Pancreas (tissue), 10 donors: ENCODE measurements at regions not wholly inside any gene's neighbourhood (a gene's known extent, or its start where the extent isn't known, plus 50 kb on each side); places are given as distances from the start of the nearest gene placed in this dataset.

Source experiments
- ATAC-seq, 4 donors: fragments of 200-7000 bp; cut with Tn5 transposase; one replicate each; pipeline versions ENCODE4 v1.8.0 to v1.9.1; 2020; ENCODE audit warnings: mild to moderate bottlenecking in 4 of 4, moderate library complexity in 4 of 4
- DNase-seq, 6 donors: peaks; one replicate each; pipeline ENCODE4 v3.0.0-alpha.2; 2020
- FAIRE-seq: peaks from 2 replicates; lab custom pipeline; 2012; peaks lifted over from hg19 to GRCh38; lab: Jason Lieb, UNC
- H3K27ac ChIP-seq, 4 donors: fragments of 200-600 bp; sonication (generic); 1 replicate in 3 of 4; 2 replicates in 1 of 4; pipeline versions ENCODE4 v1.5.0 to v1.8.0; 2020
- H3K27me3 ChIP-seq, 4 donors: fragments of 200-600 bp; one replicate each; pipeline ENCODE4 v1.8.0; 2021
- H3K36me3 ChIP-seq, 3 donors: fragments of 200-600 bp; sonication (generic) in 1 of 3; one replicate each; pipeline versions ENCODE4 v1.5.0 to v1.8.0; 2020 to 2021
- H3K4me1 ChIP-seq, 3 donors: fragments of 200-600 bp; one replicate each; pipeline ENCODE4 v1.8.0; 2021
- H3K4me3 ChIP-seq, 4 donors: fragments of 200-600 bp; sonication (generic) in 2 of 4; one replicate each; pipeline versions ENCODE4 v1.5.0 to v1.8.0; 2020 to 2021
- H3K9me3 ChIP-seq, 4 donors: fragments of 200-600 bp; one replicate each; pipeline ENCODE4 v1.8.0; 2021
- WGBS, 2 donors: extraction: QIAGEN DNeasy Blood & Tissue Kit; methylation state at CpG; one replicate each; pipeline ENCODE4 v1.1.7; 2013; 5-methylcytosine and 5-hydroxymethylcytosine counted together
- intact Hi-C, 3 donors: fragments of 100-400 bp; cut with DNase I; formaldehyde crosslinking; loops; one replicate each; pipeline versions ENCODE4 v1.11.1 to v1.14.2; 2022
- TF ChIP-seq, protein P1 (sequence below), 4 donors: fragments of 200-600 bp; sonication (generic) in 3 of 4; IDR thresholded peaks; one replicate each; pipeline versions ENCODE4 v1.5.0 to v1.8.0; 2021; ENCODE audit warnings: antibody characterized with exemption in 4 of 4
- donor health status: healthy with polysubstance abuse.
- donor health status: DM: no; HTN: no; CAD: no; lungs with moderate emphysema.
- donor health status: DM: no; HTN: no; CAD: no.
- donor health status: control.
- donor health status: control.
- donor health status: Bipolar disorder and iron deficiency.
- donor health status: DM: yes; HTN: yes; CAD: no.
- donor health status: DM: no; HTN: no; CAD: no.
- donor health status: DM: no; HTN: no; CAD: no.
- donor health status: DM: yes; HTN: yes; CAD: no.

DNA sequence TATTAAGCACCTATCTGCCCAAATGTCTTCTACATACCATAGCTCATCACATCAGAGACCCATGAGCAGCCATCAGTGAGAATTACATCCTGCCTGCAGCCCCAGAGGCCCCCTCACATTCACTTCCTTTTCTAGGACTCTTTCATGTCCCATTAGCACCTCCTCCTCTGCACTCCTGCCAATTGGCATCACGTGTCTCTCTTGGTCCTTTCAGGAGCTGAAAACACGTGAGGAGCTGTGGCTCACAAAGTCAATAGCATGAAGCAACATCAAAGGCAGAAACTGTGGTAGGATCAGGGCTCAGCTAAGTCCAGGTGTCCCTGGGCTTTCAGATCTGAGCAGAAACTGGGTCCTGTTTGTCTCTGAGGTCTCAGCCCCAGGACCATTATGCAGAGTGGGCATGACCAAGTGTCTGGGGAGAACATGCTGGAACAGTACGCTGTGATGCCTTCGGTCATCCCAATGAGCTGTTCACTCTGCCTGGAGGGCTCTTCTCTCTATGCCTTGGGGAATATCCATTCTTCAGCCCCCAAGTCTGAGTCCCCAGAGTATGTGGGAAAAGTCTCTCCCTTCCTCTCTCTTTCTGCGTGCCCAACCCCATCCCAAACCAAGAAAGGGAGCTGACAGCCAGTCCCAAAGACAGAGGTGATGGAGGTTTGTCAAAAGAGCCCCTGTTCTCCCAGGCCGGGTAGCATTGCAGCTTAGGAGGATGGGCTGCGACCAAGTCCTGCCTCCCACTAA, 457.0 kb upstream of the CDH5 start:
- H3K9me3 ChIP-seq = no peaks in the 10 kb centered on the region
- H3K36me3 ChIP-seq = no peaks in the 10 kb centered on the region
- FAIRE-seq (no peak), ATAC-seq (no peak), DNase-seq (no peak)
- H3K4me1 ChIP-seq = no peaks in the 10 kb centered on the region
- 41 to 44% methylated on average over 7 of the region's 7 CpGs for WGBS, 2 donors
- intact Hi-C loops = no loop called here
- TF ChIP-seq, protein P1, sequence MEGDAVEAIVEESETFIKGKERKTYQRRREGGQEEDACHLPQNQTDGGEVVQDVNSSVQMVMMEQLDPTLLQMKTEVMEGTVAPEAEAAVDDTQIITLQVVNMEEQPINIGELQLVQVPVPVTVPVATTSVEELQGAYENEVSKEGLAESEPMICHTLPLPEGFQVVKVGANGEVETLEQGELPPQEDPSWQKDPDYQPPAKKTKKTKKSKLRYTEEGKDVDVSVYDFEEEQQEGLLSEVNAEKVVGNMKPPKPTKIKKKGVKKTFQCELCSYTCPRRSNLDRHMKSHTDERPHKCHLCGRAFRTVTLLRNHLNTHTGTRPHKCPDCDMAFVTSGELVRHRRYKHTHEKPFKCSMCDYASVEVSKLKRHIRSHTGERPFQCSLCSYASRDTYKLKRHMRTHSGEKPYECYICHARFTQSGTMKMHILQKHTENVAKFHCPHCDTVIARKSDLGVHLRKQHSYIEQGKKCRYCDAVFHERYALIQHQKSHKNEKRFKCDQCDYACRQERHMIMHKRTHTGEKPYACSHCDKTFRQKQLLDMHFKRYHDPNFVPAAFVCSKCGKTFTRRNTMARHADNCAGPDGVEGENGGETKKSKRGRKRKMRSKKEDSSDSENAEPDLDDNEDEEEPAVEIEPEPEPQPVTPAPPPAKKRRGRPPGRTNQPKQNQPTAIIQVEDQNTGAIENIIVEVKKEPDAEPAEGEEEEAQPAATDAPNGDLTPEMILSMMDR (IDR thresholded peaks at IDR 0.05) = no peak
- no peak overlapping the region for H3K4me3 ChIP-seq
- H3K27me3 ChIP-seq = no peaks in the 10 kb centered on the region
- H3K27ac ChIP-seq = no peak overlapping the region

DNA sequence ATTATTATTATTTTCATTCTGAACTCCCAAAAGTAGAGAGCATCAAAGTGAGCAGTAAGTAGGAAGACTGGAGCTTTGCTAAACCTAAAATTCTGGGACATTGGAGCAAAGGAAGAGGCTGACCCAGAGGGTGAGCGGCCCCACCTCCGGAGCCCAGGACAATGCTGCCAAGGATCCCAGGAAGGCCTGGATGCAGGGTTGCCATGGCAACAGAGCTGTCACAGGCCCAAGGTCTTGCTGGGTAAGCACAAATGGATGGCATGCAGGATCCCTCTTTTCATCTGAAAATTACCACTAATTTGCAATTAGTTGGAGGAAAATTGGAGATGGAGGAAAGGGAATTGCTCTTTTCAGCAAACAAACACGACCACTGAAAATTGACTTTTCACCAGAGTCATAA, 457.9 kb upstream of the CDH5 start:
- no peak for DNase-seq
- Histone ChIP-seq H3K27me3 (no peaks in the 10 kb centered on the region), H3K4me3 (no peak overlapping the region), H3K36me3 (no peaks in the 10 kb centered on the region), H3K27ac (no peak overlapping the region), H3K4me1 (no peaks in the 10 kb centered on the region), H3K9me3 (no peaks in the 10 kb centered on the region)
- no peak for FAIRE-seq
- 41% methylated on average over 3 of the region's 3 CpGs for WGBS, 2 donors
- intact Hi-C loops = no loop called here
- TF ChIP-seq, protein P1 (IDR thresholded peaks at IDR 0.05) = no peak
- no peak for ATAC-seq

- Histone ChIP-seq H3K4me1 (no peaks in the 10 kb centered on the region), H3K27ac (no peak overlapping the region), H3K4me3 (no peak overlapping the region), H3K9me3 (no peaks in the 10 kb centered on the region), H3K27me3 (no peaks in the 10 kb centered on the region), H3K36me3 (no peaks in the 10 kb centered on the region)
- 54 to 76% methylated on average over 3 of the region's 3 CpGs for WGBS, 2 donors
- DNase-seq (no peak), FAIRE-seq (no peak), ATAC-seq (no peak)
- TF ChIP-seq, protein P1 (IDR thresholded peaks at IDR 0.05) = no peak
- intact Hi-C loops = no loop called here
Observed at GRCh38 chr16:65905331-65905730, 461.2 kb upstream of the CDH5 start.

GRCh38 chr16:65896448-65897153, 469.9 kb upstream of the CDH5 start:
- TF ChIP-seq, protein P1 (IDR thresholded peaks at IDR 0.05) = no peak
- Histone ChIP-seq H3K36me3 (no peaks in the 10 kb centered on the region), H3K4me1 (no peaks in the 10 kb centered on the region), H3K9me3 (no peaks in the 10 kb centered on the region), H3K27ac (no peak overlapping the region), H3K4me3 (no peak overlapping the region), H3K27me3 (no peaks in the 10 kb centered on the region)
- ATAC-seq (no peak), FAIRE-seq (no peak), DNase-seq (no peak)
- 39 to 48% methylated on average over 6 of the region's 6 CpGs for WGBS, 2 donors
- intact Hi-C loops = no loop called here

DNA sequence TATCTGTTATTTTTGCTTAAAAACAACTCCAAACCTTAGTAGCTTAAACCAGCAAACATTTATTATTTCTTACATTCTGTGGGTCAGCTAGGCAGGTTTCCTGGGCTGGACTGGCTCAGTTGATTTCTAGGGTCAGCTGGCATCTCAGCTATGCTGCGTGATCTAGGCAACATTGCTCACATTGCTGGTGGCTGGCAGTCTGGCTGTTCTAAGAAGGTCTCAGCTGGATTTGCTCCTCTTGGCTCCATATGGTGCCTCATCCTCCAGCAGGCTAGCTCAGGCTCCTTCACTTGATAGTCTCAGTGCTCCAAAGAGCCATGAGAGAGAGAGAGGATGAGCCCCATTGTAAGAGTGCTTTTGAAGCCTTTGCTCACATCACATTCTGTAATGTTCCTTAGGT, 470.6 kb upstream of the CDH5 start:
- no peak for FAIRE-seq
- no peak for ATAC-seq
- intact Hi-C loops = no loop called here
- 83 to 88% methylated on average over 1 of the region's 1 CpG for WGBS, 2 donors
- no peak overlapping the region for H3K4me3 ChIP-seq
- no peaks in the 10 kb centered on the region for H3K36me3 ChIP-seq
- H3K27ac ChIP-seq = no peak overlapping the region
- no peak for DNase-seq
- TF ChIP-seq, protein P1 (IDR thresholded peaks at IDR 0.05) = no peak
- no peaks in the 10 kb centered on the region for H3K4me1 ChIP-seq
- H3K27me3 ChIP-seq = no peaks in the 10 kb centered on the region
- no peaks in the 10 kb centered on the region for H3K9me3 ChIP-seq
